Transverse colon (tissue), 4 donors: ENCODE measurements at regions not wholly inside any gene's neighbourhood (a gene's known extent, or its start where the extent isn't known, plus 50 kb on each side); places are given as distances from the start of the nearest gene placed in this dataset.

Source experiments
- CTCF ChIP-seq, 5 experiments: fragments of 200-600 bp in 3 of 5; fragments of 450-650 bp in 2 of 5; sonication (generic) in 3 of 5; IDR thresholded peaks; 1 replicate in 2 of 5; 2 replicates in 3 of 5; pipeline ENCODE4 v1.5.1; 2016 to 2017; ENCODE audit warnings: antibody characterized with exemption in 5 of 5, inconsistent platforms in 3 of 5, mild to moderate bottlenecking in 2 of 5, moderate library complexity in 1 of 5
- EP300 ChIP-seq: sonication (generic); formaldehyde crosslinking; IDR thresholded peaks from one replicate; pipeline ENCODE4 v1.6.1; 2017; ENCODE audit warnings: antibody characterized with exemption, low read depth
- POLR2A ChIP-seq: fragments of 450-650 bp; IDR thresholded peaks from one replicate; pipeline ENCODE4 v1.6.1; 2016; ENCODE audit warnings: antibody characterized with exemption, mild to moderate bottlenecking, moderate library complexity
- POLR2AphosphoS5 ChIP-seq, 3 donors: sonication (generic); formaldehyde crosslinking; IDR thresholded peaks; one replicate each; pipeline ENCODE4 v1.6.1; 2016; ENCODE audit warnings: antibody characterized with exemption in 3 of 3

GRCh38 chr16:86887416-86887815 lies 309.1 kb downstream of the FOXL1 start:
- TF ChIP-seq CTCF (IDR thresholded peaks at IDR 0.05): no peak
- no peak for TF ChIP-seq POLR2AphosphoS5 (IDR thresholded peaks at IDR 0.05)
- TF ChIP-seq POLR2A: no peak
- no peak for TF ChIP-seq EP300
